ENCODE measurements at regions not wholly inside any gene's neighbourhood (a gene's known extent, or its start where the extent isn't known, plus 50 kb on each side); places are given as distances from the start of the nearest gene placed in this dataset.

DNA sequence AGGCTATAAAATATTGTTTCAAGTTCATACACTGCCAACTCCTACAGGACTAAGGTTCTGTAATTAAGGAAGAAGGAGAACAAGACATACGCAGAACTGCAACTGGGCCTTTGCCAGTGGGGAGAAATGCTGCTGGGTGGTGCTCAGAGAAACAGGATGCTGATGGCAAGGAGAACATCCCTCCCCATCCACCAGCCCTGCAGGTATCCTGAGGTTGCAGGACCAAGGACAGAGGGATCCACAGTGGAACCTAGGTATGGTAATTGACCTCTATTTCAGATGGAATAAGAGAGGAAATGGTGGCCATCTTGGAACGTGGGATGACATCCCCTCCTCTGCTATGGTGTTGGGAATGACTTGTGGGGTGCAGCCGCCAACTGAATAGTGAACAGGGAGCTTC lies 206.3 kb upstream of the S1PR3 start:
- no peak for TF ChIP-seq SMC3 (IDR thresholded peaks at IDR 0.05; ENCODE audit: low read depth, low read length)
- no peak for TF ChIP-seq POLR2AphosphoS5 (IDR thresholded peaks at IDR 0.05; ENCODE audit: low read depth, low read length)
- TF ChIP-seq MEF2A (IDR thresholded peaks at IDR 0.05; ENCODE audit: borderline replicate concordance, low read depth), result no peak
- no peak for TF ChIP-seq TAF1 (IDR thresholded peaks at IDR 0.05; ENCODE audit: borderline replicate concordance, low read depth, low read length)
- TF ChIP-seq, protein P1, sequence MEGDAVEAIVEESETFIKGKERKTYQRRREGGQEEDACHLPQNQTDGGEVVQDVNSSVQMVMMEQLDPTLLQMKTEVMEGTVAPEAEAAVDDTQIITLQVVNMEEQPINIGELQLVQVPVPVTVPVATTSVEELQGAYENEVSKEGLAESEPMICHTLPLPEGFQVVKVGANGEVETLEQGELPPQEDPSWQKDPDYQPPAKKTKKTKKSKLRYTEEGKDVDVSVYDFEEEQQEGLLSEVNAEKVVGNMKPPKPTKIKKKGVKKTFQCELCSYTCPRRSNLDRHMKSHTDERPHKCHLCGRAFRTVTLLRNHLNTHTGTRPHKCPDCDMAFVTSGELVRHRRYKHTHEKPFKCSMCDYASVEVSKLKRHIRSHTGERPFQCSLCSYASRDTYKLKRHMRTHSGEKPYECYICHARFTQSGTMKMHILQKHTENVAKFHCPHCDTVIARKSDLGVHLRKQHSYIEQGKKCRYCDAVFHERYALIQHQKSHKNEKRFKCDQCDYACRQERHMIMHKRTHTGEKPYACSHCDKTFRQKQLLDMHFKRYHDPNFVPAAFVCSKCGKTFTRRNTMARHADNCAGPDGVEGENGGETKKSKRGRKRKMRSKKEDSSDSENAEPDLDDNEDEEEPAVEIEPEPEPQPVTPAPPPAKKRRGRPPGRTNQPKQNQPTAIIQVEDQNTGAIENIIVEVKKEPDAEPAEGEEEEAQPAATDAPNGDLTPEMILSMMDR (IDR thresholded peaks at IDR 0.05), result no peak
- TF ChIP-seq, protein P2, sequence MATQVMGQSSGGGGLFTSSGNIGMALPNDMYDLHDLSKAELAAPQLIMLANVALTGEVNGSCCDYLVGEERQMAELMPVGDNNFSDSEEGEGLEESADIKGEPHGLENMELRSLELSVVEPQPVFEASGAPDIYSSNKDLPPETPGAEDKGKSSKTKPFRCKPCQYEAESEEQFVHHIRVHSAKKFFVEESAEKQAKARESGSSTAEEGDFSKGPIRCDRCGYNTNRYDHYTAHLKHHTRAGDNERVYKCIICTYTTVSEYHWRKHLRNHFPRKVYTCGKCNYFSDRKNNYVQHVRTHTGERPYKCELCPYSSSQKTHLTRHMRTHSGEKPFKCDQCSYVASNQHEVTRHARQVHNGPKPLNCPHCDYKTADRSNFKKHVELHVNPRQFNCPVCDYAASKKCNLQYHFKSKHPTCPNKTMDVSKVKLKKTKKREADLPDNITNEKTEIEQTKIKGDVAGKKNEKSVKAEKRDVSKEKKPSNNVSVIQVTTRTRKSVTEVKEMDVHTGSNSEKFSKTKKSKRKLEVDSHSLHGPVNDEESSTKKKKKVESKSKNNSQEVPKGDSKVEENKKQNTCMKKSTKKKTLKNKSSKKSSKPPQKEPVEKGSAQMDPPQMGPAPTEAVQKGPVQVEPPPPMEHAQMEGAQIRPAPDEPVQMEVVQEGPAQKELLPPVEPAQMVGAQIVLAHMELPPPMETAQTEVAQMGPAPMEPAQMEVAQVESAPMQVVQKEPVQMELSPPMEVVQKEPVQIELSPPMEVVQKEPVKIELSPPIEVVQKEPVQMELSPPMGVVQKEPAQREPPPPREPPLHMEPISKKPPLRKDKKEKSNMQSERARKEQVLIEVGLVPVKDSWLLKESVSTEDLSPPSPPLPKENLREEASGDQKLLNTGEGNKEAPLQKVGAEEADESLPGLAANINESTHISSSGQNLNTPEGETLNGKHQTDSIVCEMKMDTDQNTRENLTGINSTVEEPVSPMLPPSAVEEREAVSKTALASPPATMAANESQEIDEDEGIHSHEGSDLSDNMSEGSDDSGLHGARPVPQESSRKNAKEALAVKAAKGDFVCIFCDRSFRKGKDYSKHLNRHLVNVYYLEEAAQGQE (IDR thresholded peaks at IDR 0.05; ENCODE audit: low read depth, low read length), result peak; percentile 74
- no peak for TF ChIP-seq SIN3A (IDR thresholded peaks at IDR 0.05; ENCODE audit: borderline replicate concordance, low read depth, low read length)
- no peak for TF ChIP-seq NRF1 (IDR thresholded peaks at IDR 0.05; ENCODE audit: low read depth, low read length)
- TF ChIP-seq, protein P3, sequence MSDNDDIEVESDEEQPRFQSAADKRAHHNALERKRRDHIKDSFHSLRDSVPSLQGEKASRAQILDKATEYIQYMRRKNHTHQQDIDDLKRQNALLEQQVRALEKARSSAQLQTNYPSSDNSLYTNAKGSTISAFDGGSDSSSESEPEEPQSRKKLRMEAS (IDR thresholded peaks at IDR 0.05; ENCODE audit: low read depth), result no peak
- TF ChIP-seq MXI1 (IDR thresholded peaks at IDR 0.05; ENCODE audit: low read depth, low read length), result no peak
- TF ChIP-seq RAD21 (IDR thresholded peaks at IDR 0.05; ENCODE audit: low read length), result no peak
